SU-DHL-6 (cell line): ENCODE measurements at regions not wholly inside any gene's neighbourhood (a gene's known extent, or its start where the extent isn't known, plus 50 kb on each side); places are given as distances from the start of the nearest gene placed in this dataset.

Experiments
- H2AFZ ChIP-seq: fragments of 200-600 bp; sonication (generic); 2 replicates; pipeline ENCODE4 v1.6.1; 2014; ENCODE audit warnings: low read depth, mild to moderate bottlenecking, moderate library complexity, mixed read lengths, antibody characterized with exemption, low read length; ENCODE audit not compliant: severe bottlenecking
- H3F3A ChIP-seq: fragments of 200-600 bp; shearing (Covaris generic); 2 replicates; pipeline ENCODE4 v1.6.0; 2016; ENCODE audit warnings: antibody characterized with exemption, mild to moderate bottlenecking; ENCODE audit not compliant: insufficient read depth
- H3K27ac ChIP-seq: fragments of 200-600 bp; sonication (generic); 2 replicates; pipeline ENCODE4 v1.5.1; 2016; ENCODE audit warnings: low read depth, mild to moderate bottlenecking, low read length, moderate library complexity, mixed read lengths
- H3K27me3 ChIP-seq: fragments of 200-600 bp; sonication (generic), shearing (Covaris generic); 2 replicates; pipeline ENCODE4 v1.6.0; 2014; ENCODE audit warnings: mild to moderate bottlenecking, low read length
- H3K36me3 ChIP-seq: fragments of 200-600 bp; sonication (generic); 2 replicates; pipeline ENCODE4 v1.6.1; 2014; ENCODE audit warnings: mild to moderate bottlenecking, low read length, mixed read lengths
- H3K4me2 ChIP-seq: fragments of 300-600, 200-600 bp; shearing (Covaris generic), sonication (generic); 2 replicates; pipeline ENCODE4 v1.6.0; 2014; ENCODE audit warnings: low read length, low read depth, mild to moderate bottlenecking; ENCODE audit not compliant: poor library complexity, severe bottlenecking
- H3K4me3 ChIP-seq: fragments of 200-600 bp; sonication (generic); 2 replicates; pipeline ENCODE4 v1.5.1; 2014; ENCODE audit warnings: antibody characterized with exemption, low read length, mild to moderate bottlenecking, mixed read lengths; ENCODE audit not compliant: insufficient read depth, poor library complexity, severe bottlenecking
- H3K79me2 ChIP-seq: fragments of 200-600 bp; sonication (generic); 2 replicates; pipeline ENCODE4 v1.6.1; 2014; ENCODE audit warnings: mild to moderate bottlenecking, low read length, moderate library complexity; ENCODE audit not compliant: insufficient read depth
- H3K9ac ChIP-seq: fragments of 200-600 bp; sonication (generic); 2 replicates; pipeline ENCODE4 v1.7.0; 2014; ENCODE audit warnings: mild to moderate bottlenecking, low read length
- H3K9me2 ChIP-seq: fragments of 200-600 bp; sonication (generic); replicated peaks from 2 replicates; pipeline ENCODE4 v1.6.1; 2014; ENCODE audit warnings: low read length; ENCODE audit not compliant: insufficient read depth
- H3K9me3 ChIP-seq: fragments of 200-600 bp; sonication (generic); 2 replicates; pipeline ENCODE4 v1.6.1; 2014; ENCODE audit warnings: low read length, mixed read lengths; ENCODE audit not compliant: insufficient read depth
- H4K20me1 ChIP-seq: fragments of 200-600 bp; sonication (generic); 2 replicates; pipeline ENCODE4 v1.6.1; 2014; ENCODE audit warnings: low read depth, mild to moderate bottlenecking, antibody characterized with exemption, low read length, moderate library complexity, mixed read lengths
- CTCF ChIP-seq: fragments of 200-600 bp; sonication (generic); IDR thresholded peaks from one replicate; pipeline ENCODE4 v1.5.1; 2017; ENCODE audit warnings: antibody characterized with exemption, mild to moderate bottlenecking, low read length, moderate library complexity; ENCODE audit not compliant: insufficient read depth, poor library complexity, severe bottlenecking
- EZH2phosphoT487 ChIP-seq: fragments of 200-600 bp; sonication (generic), shearing (Covaris generic); conservative IDR thresholded peaks from 2 replicates; pipeline ENCODE4 v1.6.1; 2018; ENCODE audit warnings: mild to moderate bottlenecking, antibody characterized with exemption, low read length, moderate library complexity, mixed read lengths

DNA sequence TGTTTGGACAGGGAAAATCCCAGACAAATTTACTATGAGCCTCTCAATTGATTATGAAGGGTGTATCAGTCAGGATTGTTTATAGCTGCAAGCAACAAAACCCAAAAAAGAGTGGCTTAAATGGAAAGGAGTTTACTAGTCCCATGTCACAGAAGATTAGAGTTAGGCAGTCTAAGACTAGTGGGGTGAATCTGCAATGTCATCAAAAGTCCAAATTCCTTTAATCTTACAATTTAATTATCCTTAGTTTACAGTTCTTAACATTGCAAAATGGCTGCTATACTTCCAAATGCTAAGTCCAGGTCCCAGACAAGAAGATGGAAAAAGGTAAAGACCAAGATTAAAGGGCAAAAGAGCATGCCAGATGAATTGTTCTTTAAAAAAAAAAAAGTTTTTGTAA, 143.6 kb downstream of the CD47 start:
- Histone ChIP-seq H4K20me1 (no peaks in the 10 kb centered on the region), H3K9me3 (no peaks in the 10 kb centered on the region), H3K9me2 (no peaks in the 10 kb centered on the region; the same call in 1 of the 2 replicates), H2AFZ (no peak overlapping the region), H3F3A (no peaks in the 10 kb centered on the region), H3K9ac (no peak overlapping the region), H3K4me3 (no peak overlapping the region), H3K4me2 (no peak overlapping the region), H3K79me2 (no peaks in the 10 kb centered on the region), H3K27ac (no peak overlapping the region), H3K27me3 (no peaks in the 10 kb centered on the region), H3K36me3 (no peaks in the 10 kb centered on the region)
- TF ChIP-seq CTCF, result no peak
- no peak for TF ChIP-seq EZH2phosphoT487

- no peak overlapping the region for H3K4me3 ChIP-seq
- H3K4me2 ChIP-seq, result no peak overlapping the region
- H3K27me3 ChIP-seq, result no peaks in the 10 kb centered on the region
- H3K36me3 ChIP-seq, result no peaks in the 10 kb centered on the region
- H3K9ac ChIP-seq, result no peak overlapping the region
- no peak overlapping the region for H2AFZ ChIP-seq
- H3K27ac ChIP-seq, result no peak overlapping the region
- no peak for TF ChIP-seq CTCF
- TF ChIP-seq EZH2phosphoT487, result no peak
- H3K79me2 ChIP-seq, result no peaks in the 10 kb centered on the region
- no peaks in the 10 kb centered on the region for H4K20me1 ChIP-seq
- H3K9me2 ChIP-seq, result no peaks in the 10 kb centered on the region; the same call in 1 of the 2 replicates
- no peaks in the 10 kb centered on the region for H3K9me3 ChIP-seq
- H3F3A ChIP-seq, result no peaks in the 10 kb centered on the region
Measured at GRCh38 chr3:107946700-107947099, 144.1 kb downstream of the CD47 start.

DNA sequence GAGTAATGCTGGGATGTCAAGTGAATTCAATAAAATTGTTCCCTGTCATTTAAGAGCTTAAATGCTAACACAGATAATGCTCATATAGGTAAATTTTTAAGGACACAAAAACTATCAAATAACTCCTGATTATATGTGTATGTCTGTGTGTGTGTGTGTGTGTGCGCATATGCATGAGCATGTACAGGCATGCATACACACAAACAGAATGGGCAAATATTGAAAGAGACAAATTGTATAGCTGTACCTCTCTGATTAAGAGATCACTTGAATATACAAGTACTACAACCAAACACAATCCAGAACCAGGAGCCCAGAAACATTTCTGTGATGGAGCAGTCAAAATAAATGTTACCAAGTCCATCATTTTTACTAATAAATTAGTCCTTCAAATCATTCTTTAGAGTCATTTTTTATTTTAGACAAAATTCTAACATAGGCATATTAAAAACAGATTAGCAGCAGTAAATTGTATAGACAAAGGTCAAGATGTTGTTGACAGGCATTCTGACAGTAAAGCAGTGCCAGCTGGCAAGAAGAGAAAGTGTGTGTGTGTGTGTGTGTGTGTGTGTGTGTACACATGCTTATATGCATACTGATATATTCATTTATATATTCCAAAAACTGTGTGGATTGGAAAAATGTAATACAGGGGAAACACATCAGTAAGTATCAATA, 145.3 kb downstream of the CD47 start:
- Histone ChIP-seq H3K27me3 (no peaks in the 10 kb centered on the region), H3K27ac (no peak overlapping the region), H3F3A (no peaks in the 10 kb centered on the region), H3K9ac (no peak overlapping the region), H4K20me1 (no peaks in the 10 kb centered on the region), H3K36me3 (no peaks in the 10 kb centered on the region), H3K4me3 (no peak overlapping the region), H3K4me2 (no peak overlapping the region), H3K9me2 (no peaks in the 10 kb centered on the region), H3K9me3 (no peaks in the 10 kb centered on the region), H3K79me2 (no peaks in the 10 kb centered on the region), H2AFZ (no peak overlapping the region)
- TF ChIP-seq EZH2phosphoT487 (no peak), CTCF (no peak)
